COLO829 (cell line): ENCODE measurements at regions not wholly inside any gene's neighbourhood (a gene's known extent, or its start where the extent isn't known, plus 50 kb on each side); places are given as distances from the start of the nearest gene placed in this dataset.

Experiments used
- DNase-seq: peaks from one replicate; pipeline ENCODE4 v3.0.0; 2012; ENCODE audit warnings: low spot score

DNA sequence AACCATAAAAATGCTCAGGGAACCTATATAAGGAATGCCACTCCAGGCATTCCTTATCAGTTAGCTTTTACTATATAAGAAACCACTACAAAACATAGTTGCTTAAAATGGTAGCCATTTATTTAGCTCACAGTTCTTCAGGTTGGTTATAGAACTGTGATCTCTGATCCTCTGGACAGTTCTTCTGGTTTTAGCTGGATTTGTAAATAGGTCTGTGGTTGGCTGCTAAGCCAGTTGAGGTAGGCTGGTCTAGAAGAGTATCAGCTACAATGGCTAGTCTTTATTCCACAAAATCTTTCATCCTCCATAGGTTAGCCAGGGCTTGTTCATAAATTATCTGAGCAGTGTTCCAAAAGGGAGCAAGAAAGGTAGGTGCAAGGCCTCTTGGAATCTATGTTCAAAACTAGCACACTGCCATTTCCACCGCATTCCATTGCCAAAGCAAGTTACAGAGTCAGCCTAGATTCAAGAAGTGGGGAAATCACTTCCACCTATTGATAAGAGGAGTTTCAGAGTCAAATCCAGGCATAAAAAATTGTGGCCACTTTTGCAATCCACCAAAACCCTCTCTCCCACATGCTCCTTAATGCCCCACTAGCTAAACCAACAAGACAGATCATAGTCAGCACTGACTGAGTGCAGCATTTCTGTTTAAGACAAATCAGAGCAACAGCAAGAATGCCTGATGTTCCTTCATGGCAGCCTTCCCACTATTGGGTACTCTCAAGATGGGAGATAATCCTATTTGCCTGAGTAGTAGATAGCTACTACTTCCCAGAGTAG lies 146.4 kb downstream of the IRS1 start:
- DNase-seq: no peak

DNA sequence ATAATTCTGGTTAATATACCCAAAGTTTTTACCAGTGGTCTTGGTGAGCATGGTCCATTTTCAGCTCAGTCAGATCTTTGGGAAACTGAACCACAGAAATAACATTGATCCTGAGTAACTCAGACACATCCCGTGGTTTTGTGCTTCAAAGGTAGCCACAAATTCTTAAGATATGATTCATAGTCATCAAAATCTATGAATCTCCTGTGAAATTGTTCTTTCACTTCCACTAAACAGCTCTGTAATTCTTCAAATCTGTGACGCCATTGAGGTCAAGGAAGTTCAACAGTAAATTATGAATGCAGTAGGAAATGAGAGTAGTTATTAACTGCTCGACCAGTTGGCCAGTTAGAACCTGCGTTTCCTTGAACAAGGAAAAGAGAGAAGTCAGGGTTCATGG lies 147.3 kb downstream of the IRS1 start:
- peak; percentile 65 for DNase-seq

DNA sequence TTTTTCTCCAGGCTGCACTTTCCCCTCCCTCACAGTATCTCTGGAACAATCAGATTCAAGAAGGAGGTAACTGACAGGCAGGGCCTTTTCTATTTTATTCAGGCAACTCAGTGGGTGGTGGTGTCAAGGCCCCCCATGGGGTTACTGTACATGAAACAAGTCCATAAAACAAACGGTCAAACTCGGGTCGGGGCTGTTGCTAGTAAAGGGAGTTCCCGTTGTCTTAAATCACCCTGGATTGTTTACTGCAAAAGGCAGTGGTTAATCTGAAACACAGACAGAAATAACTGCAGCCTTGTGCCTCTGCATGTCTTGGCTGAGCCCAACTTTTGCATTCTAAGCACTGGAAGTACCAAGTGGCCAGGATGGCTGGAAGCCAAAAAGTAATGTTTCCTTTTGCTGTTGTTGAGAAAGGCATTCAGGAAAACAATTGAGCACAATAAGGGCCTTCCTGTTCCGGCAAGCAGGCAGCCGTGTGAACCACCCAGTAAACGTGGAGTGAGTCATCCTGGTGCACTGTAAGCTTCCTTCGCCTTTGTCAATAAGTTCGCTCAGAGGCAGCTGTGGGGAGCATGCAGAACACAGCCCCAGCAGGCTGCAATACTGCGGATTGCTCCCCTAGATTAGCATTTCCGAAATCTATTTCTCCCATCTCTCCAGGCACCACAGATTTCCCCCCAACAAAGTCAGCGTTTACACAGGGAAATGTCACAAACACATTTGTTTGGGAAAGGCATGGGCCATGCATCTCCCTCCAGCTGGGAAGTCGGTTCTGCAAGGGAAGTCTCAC lies 149.6 kb downstream of the IRS1 start:
- DNase-seq: peak; percentile 68

DNA sequence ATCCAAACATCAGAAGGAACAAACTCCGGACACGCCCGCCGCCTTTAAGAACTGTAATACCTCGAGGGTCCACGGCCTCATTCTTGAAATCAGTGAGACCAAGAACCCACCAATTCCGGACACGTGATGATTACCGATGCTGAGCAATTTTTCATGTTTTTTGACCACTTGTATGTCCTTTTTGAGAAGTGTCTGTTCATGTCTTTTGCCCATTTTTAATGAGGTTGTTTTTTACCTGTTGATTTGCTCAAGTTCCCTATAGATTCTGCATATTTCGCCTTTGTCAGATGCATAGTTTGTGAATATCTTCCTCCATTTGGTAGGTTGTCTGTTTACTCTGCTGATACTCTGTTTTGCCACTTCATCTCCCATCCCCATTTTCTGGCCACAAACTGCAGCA lies 150.4 kb downstream of the IRS1 start:
- no peak for DNase-seq

DNA sequence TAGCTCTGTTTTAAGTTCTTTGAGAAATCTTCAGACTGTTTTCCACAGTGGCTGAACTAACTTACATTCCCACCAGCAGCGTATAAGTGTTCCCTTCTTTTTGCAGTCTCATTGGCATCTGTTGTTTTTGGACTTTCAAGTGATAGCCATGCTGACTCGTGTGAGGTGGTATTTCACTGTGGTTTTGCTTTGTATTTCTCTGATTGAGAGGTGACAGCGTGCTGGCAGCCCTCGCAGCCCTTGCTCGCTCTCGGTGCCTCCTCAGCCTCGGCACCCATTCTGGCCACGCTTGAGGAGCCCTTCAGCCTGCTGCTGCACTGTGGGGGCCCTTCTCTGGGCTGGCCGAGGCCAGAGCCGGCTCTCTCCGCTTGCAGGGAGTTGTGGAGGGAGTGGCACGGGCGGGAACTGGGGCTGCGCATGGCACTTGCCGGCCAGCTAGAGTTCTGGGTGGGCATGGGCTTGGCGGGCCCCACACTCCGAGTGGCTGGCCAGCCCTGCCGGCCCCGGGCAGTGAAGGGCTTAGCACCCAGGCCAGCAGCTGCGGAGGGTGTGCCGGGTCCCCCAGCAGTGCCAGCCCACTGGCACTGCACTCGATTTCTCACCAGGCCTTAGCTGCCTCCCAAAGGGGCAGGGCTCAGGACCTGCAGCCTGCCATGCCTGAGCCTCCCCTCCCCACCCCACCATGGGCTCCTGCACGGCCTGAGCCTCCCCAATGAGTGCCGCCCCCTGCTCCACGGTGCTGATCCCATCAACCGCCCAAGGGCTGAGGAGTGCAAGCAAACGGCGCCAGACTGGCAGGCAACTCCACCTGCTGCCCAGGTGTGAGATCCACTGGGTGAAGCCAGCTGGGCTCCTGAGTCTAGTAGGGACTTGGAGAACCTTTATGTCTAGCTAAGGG lies 151.8 kb downstream of the IRS1 start:
- DNase-seq: no peak

DNA sequence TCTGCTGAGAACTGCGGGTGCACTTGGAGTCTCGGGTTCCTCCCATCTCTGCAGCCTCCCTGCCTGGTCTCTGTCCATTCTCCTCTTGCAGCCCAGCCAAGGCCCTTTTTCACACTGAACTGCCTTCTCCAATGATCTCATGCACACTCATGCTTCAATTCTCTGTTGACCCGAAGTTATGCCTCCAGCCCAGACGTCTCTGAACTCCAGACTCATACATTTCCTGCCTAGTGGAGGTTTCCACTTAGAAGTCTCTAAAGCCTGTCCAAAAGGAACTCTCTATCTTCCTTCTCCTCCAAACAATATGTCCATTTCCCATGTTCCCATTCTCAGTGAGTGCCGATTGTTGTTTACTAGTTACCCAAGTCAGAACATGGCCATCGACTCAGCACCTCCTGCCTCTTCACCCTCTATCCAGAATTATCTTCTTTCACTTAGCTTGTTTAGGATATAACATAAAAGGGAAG lies 155.2 kb downstream of the IRS1 start:
- no peak for DNase-seq

DNA sequence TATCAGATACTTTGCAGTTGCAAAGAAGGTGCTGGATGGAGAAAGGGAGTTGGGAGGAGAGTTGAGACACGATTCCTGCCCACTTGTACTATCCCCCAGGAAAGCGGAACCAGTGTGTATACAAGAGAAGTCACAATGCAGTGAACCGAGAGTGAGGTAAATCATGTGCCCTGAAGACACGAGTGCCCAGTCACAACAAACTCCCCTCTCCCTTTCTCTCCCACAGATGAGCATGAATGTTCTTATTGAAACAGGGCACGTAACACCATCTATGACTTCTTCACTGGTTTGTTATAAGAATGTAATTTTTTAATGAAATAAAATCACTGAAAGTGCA lies 155.7 kb downstream of the IRS1 start:
- no peak for DNase-seq

DNA sequence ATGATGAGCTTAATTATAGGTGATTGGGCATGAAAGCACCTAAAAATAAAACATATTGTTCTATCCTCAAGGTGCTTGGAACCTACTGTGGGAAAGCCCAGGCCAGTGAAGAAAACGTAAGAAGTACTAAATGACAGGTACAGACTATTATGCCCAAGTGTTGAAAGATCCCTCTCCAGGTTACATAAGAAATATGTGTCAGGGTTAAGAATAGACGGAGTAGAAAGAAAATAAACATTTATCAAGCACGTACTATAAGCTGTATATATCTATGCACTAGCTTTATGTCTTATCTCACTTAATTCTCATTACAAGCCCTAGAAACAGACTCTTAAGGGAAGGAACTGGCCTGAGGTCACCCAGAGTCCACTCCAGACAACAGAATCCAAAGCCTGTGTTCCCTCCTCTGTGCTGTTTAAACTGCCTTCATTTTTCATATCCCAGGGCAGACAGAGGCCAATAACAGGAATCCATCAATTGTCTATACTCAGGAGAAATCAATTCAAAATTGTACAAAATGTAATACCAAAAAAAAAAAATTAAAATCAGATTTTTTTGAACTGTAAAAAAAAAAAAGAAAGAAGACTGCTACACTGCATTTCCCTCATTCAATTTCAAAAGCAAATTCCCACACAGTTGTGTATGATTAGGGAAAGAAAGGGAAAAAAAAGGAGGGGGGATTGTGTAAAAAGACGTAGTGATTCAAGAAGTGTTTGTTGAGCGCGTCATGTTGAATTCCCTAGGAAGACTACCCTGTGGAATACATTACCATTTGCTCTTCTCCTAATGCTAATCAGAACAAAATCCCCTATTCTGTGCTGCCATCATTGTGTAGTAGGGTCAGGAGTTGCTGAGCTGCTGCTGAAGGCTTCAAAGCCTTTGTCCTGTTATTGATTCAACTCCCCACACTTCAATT lies 156.3 kb downstream of the IRS1 start:
- DNase-seq: no peak

DNA sequence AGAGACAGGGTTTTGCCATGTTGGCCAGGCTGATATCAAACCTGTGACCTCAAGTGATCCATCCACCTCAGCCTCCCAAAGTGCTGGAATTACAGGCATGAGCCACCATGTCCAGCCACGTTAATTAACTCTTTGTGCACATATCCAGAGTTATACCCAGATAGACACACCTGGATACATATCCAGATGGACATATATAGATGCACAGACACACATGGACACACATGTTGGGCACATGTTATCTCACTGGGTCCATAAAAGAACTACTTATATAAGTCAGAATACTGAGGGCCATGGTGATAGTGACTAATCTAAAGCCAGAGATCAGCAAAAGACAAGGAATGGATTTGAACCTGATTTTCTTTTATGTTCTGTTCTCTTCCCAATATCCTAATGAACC lies 158.6 kb downstream of the IRS1 start:
- no peak for DNase-seq

DNA sequence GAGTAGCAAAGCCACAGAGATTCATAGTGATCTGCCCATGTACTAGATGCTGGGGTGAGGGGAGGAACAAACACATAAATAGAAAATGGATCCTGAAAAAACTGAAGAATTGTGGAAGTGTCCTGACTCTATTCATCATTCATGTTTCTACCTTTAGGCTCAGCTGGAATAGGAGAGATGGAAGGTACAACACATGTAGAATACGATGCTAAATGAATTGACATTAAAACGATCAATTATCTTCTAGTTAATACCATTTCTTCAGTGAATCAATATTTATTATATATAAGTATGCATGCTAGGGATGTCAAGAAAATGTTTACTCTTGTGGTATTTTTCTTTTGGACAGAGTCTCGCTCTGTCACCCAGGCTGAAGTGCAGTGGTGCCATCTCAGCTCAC lies 159.1 kb downstream of the IRS1 start:
- DNase-seq: no peak

DNA sequence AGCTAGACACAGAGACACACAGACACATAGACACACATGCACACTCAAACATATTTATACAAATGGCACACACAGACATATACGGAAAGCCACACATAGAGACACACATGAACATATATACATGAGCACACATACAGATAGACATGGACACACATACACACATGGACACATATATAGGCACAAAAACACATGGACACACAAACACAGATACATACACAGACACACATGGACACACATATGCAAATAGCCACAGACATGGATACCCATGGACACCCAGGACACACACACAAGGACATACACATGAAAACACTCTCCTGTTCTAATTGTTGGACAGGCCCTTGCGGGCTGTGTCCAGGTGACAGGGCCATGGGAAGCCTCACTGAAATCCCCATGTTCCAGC lies 160.1 kb downstream of the IRS1 start:
- no peak for DNase-seq

DNA sequence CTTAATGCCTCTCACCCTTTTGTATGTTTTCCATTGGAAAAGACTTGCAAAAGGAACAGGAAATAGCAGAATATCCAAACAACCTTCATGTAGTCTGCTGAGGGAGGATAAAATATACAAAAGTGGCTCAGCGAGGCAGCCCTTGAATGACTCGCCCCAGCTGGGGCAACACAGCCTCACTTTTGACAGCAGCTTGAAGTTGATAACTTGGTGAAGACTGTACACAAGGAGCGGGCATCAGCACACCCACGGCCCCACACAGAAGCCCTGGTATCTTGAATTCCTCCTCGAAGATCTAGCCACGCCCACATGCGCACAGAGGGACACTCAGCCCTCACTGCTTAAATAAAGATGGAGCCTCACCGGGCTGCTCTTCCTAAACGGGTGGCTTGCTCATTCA lies 161.0 kb downstream of the IRS1 start:
- no peak for DNase-seq

DNA sequence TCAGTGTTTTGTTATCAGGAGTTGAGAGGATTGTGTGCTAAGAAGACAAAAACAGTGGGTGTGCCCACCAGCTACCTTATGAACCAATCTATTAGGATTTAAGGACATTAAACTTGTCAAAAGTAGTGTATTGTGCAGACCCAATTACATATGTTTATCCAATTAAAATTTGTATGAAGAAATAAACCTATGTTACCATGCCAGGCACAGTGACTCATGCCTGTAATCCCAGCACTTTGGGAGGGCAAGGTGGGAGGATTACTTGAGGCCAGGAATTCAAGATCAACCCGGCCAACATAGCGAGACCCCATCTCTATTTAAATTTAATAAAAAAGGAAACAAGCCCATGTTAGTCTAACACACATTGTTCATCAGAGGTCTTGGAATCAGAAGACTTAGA lies 162.2 kb downstream of the IRS1 start:
- no peak for DNase-seq

DNA sequence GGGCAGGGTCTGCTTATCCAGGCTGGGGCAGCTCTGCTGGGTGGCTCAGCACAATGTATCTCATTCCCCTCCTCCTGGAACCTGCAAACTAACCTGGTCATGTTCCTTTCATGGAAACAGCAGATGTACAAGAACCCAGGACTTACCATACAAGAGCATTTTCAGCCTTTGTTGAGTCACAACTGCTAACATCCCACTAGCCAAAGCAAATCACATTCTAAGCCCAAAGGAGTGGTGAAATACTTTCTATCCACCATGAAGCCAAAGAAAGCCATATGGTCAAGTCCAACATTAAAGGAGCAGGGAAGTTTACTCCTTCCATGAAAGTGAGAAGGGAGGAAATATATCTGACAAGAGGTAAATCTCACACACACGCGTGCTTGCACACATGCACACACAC lies 163.0 kb downstream of the IRS1 start:
- DNase-seq: no peak

DNA sequence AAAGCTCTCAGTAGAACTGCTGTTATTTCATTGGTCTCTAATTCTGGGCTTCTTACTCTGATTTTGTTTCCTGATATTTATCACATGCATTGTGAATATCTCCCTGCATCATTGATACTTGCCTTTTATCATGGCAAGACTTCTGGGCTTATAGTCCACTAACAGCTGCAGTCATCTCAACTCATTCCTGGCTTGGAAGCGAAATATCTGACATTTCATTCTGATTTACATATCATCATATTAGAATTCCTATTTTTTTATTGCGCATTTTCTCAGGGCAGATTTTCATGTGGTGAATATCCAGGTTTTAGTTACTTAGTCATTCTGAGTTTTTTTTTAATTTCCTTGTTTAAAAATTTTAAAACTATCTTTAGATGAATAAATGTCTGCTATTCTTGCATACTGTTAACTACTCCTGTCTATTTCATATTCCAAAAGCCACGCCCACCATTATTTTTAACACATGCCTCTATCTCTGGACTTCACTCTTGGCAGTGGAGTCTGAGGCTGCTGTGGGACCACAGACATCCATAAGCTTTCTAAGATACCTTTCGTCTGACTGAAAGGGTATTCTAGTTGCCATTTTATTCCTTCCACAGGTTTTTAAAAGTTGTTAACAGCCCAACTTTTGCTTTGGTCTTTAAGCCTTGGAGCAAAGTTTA lies 164.5 kb downstream of the IRS1 start:
- no peak for DNase-seq

DNA sequence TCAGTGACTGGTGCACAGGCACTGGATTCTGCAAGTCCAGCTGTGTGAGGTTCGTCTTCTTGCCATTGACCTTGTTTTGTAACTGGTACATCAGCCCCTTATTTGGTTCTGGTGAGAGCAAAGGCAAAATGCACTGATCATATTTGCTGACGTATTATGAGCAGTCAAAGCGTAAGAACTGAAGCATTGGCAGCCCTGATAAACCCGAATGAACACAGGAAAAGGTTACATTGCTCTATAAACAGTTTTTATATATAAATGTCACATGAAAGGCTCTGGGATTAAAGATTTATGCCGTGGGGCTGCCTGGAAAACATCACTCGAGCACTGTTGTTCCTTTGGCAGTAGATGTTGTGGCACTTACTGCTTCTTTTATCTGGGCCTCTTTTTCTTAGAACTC lies 167.9 kb downstream of the IRS1 start:
- DNase-seq: no peak

DNA sequence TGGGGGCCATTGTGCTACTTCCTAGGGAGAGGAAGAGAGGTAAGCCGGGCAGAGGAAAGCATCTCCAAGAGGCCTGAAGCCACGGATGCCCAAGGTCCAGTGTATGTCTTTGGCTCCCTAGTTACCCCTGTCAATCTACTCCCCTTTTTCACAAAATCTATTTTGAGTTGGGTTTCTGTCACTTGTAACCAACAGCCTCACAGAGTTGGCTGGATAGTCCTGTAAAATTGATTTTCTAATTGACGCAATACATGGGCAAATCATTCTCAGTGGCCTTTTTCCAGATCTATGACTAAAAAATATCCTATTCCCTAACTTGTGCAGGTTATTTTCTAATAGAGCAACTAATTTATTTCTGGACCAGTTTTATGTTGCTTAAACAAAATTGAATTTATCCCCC lies 168.4 kb downstream of the IRS1 start:
- no peak for DNase-seq

DNA sequence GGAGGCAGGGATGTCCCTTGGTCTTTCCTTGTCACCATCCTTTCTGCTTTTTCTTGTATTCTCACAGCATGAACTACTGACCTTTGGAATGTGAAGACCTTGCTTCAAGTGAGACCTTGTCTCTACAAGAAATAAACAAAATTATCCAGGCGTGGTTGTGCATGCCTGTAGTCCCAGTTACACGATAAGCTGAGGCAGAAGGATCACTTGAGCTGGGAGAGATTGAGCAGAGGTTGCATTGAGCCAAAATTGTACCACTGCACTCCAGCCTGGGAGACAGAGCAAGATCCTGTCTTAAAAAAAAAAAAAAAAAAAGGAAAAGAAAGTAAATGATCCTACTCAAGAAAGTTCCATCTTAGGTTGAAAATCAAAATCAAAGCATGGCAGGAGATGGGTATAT lies 173.7 kb downstream of the IRS1 start:
- no peak for DNase-seq

DNA sequence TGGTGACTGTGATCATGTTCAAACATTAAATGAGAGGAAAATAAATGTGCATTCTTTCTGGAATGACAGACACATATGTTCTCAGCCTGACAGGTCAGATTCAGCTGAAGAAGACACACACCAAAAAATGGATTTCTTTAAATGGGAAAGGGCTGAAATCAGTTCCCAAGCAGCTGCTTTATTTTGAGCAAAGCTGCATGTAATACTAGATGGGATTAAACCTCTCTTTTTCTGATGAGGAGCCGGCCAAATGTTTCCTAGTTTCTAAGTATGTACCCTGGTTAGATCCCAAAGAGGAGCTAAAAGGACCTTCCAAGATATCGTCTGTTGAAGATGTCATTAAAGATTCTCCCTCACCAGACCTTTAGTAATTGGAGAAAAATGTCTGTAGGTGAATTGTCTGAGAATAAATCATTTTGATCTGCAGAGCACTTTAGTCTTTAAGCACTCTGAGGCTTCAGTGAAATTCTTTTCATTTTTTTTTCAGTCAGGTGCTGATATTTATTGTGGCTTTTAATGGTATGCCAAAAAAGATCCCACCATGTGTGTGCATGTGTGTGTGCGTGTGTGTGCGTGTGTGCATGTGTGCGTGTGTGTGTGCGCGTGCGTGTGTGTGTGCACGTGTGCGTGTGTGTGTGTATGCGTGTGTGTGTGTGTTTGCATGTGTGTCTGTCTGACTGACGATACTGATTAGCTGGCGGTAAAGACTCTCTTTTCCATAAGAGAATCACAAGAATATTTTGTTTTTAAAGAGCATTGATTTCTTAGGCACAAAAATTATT lies 175.8 kb downstream of the IRS1 start:
- no peak for DNase-seq

DNA sequence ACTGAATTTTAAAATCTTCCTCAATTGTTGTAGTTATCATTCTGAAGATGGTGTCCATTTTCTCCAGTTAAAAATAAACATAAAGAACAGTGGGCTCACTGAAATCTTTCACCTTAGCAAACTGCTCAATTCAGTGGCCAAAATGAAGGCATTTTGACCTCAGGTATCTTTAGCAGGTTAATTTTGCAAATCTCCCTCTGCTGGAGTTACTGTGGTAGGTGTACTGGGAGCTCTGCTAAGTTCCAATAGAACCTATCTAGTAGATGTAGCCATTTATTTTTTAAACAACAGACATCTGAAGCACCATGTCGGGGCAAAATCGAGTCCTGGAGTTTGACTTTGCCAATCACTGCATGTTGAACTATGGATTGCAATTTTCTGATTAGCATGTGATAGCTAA lies 177.1 kb downstream of the IRS1 start:
- no peak for DNase-seq
